Thyroid gland (tissue), 4 donors: ENCODE measurements at regions not wholly inside any gene's neighbourhood (a gene's known extent, or its start where the extent isn't known, plus 50 kb on each side); places are given as distances from the start of the nearest gene placed in this dataset.

Experiments
- DNase-seq, 2 donors: peaks; one replicate each; pipeline ENCODE4 v3.0.0-alpha.2; 2019
- H3K27ac ChIP-seq, 3 donors: fragments of 200-600 bp; sonication (generic); 1 replicate in 2 of 3; 2 replicates in 1 of 3; pipeline ENCODE4 v1.5.1; 2016 to 2019; ENCODE audit warnings: mild to moderate bottlenecking in 1 of 3, moderate library complexity in 1 of 3
- H3K27me3 ChIP-seq: fragments of 200-600 bp; sonication (generic); one replicate; pipeline ENCODE4 v1.5.1; 2019
- H3K36me3 ChIP-seq, 2 donors: fragments of 200-600 bp; sonication (generic); one replicate each; pipeline ENCODE4 v1.5.1; 2016 to 2019
- H3K4me1 ChIP-seq, 2 donors: fragments of 200-600 bp; sonication (generic); one replicate each; pipeline ENCODE4 v1.5.1; 2017 to 2019
- H3K4me3 ChIP-seq, 3 donors: fragments of 200-600 bp; sonication (generic); replicated peaks in 1 of 3; 1 replicate in 2 of 3; 2 replicates in 1 of 3; pipeline ENCODE4 v1.5.1; 2016; ENCODE audit warnings: mild to moderate bottlenecking in 1 of 3
- H3K9me3 ChIP-seq: fragments of 200-600 bp; sonication (generic); one replicate; pipeline ENCODE4 v1.5.1; 2017
- POLR2A ChIP-seq, 2 donors: fragments of 450-650 bp; IDR thresholded peaks; one replicate each; pipeline ENCODE4 v1.6.1; 2017; ENCODE audit warnings: antibody characterized with exemption in 2 of 2, mild to moderate bottlenecking in 2 of 2, moderate library complexity in 1 of 2
- WGBS, 2 donors: methylation state at CpG; one replicate each; pipeline ENCODE4 v1.1.5; 2017; 5-methylcytosine and 5-hydroxymethylcytosine counted together
- intact Hi-C: fragments of 100-400 bp; cut with DNase I; formaldehyde crosslinking; loops from one replicate; pipeline ENCODE4 v1.15.1; 2023
- TF ChIP-seq, protein P1 (sequence below), 6 experiments: fragments of 200-600 bp in 3 of 6; fragments of 450-650 bp in 3 of 6; sonication (generic) in 3 of 6; IDR thresholded peaks; one replicate each; pipeline ENCODE4 v1.5.1; 2016 to 2019; ENCODE audit warnings: antibody characterized with exemption in 6 of 6, mild to moderate bottlenecking in 2 of 6, inconsistent platforms in 1 of 6, moderate library complexity in 1 of 6

DNA sequence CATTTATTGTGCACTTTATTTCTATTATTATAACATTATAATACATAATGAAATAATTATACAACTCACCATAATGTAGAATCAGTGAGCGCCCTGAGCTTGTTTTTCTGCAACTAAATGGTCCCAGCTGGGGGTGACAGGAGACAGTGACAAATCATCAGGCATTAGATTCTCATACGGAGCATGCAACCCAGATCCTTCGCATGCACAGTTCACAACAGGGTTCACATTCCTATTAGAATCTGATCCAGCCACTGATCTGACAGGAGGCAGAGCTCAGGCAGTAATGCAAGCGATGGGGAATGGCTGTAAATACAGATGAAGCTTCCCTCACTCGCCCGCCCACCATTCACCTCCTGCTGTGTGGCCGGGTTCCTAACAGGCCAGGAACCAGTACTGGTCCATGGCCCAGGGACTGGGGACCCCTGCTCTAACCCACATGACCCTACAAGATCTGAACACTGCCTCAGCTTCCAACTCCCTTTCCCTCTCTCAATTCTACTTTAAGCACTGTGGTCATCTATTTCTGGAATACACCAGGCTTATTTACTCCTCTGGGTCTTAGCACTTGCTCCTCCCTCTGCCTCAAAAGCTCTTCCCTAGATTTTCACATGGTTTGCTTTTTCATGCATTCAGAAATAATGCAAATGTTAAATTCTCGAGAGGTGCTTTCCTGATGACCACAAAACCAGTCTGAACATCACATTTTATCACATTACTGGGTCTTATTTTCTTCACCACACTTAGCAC lies 166.8 kb upstream of the HCCS start:
- Histone ChIP-seq H3K27me3 (no peaks in the 10 kb centered on the region), H3K36me3 (no peaks in the 10 kb centered on the region), H3K4me3 (no peak overlapping the region), H3K9me3 (no peaks in the 10 kb centered on the region), H3K27ac (no peak overlapping the region), H3K4me1 (peaks cover 0 to 4% of the 10 kb centered on the region in 2 donors)
- WGBS, 2 donors = 88 to 90% methylated on average over 7 to 8 of the region's 8 CpGs
- intact Hi-C loops = no loop called here
- no peak for DNase-seq
- TF ChIP-seq, protein P1, sequence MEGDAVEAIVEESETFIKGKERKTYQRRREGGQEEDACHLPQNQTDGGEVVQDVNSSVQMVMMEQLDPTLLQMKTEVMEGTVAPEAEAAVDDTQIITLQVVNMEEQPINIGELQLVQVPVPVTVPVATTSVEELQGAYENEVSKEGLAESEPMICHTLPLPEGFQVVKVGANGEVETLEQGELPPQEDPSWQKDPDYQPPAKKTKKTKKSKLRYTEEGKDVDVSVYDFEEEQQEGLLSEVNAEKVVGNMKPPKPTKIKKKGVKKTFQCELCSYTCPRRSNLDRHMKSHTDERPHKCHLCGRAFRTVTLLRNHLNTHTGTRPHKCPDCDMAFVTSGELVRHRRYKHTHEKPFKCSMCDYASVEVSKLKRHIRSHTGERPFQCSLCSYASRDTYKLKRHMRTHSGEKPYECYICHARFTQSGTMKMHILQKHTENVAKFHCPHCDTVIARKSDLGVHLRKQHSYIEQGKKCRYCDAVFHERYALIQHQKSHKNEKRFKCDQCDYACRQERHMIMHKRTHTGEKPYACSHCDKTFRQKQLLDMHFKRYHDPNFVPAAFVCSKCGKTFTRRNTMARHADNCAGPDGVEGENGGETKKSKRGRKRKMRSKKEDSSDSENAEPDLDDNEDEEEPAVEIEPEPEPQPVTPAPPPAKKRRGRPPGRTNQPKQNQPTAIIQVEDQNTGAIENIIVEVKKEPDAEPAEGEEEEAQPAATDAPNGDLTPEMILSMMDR (IDR thresholded peaks at IDR 0.05) = no peak
- no peak for TF ChIP-seq POLR2A (IDR thresholded peaks at IDR 0.05)

DNA sequence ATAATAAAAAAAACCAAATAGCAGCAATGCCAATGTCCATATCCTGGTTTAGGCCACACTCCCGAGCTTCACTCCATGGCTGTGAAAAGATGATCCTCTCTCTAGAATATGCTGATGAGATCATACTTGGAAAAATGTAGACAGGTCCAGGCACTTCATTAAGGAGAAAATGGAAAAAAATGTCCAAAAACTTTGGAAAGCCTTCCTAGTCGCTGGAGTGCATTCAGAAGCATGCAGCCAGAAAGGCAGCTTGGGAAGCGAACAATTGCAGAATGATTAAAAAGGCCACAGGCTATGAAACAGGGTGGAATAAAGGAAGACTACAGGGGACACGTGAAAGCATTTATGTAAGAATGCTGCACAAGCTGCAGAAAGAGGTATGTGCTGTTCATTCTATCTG lies 165.6 kb upstream of the HCCS start:
- Histone ChIP-seq H3K4me3 (no peak overlapping the region), H3K27ac (no peak overlapping the region), H3K36me3 (no peaks in the 10 kb centered on the region), H3K4me1 (peaks cover 0 to 5% of the 10 kb centered on the region in 2 donors), H3K27me3 (no peaks in the 10 kb centered on the region), H3K9me3 (no peaks in the 10 kb centered on the region)
- 71 to 87% methylated on average over 4 of the region's 4 CpGs for WGBS, 2 donors
- no peak for DNase-seq
- TF ChIP-seq POLR2A (IDR thresholded peaks at IDR 0.05) = no peak
- TF ChIP-seq, protein P1 (IDR thresholded peaks at IDR 0.05) = no peak
- intact Hi-C loops = no loop called here

DNA sequence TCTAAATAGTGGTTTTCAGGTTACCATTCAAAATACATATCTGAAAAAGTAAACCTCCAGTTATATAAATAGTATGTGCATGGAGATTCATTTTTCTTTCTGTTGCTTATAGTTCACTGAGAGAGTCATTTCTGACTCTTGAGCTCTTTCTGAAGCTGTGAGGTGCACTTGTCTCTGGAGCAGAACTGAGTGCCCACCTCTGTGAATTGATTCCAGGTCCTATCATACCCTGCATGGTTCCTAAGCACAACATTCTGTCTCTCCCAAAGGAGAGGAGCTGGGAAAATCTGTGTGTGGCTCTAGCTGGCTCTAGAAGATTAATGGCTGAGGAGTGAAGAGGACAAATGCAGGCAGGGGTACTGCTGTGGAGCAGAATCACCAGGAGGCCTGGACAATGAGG lies 161.6 kb upstream of the HCCS start:
- Histone ChIP-seq H3K27me3 (no peaks in the 10 kb centered on the region), H3K4me3 (no peak overlapping the region), H3K36me3 (no peaks in the 10 kb centered on the region), H3K9me3 (no peaks in the 10 kb centered on the region), H3K4me1 (peaks cover 0 to 5% of the 10 kb centered on the region in 2 donors), H3K27ac (no peak overlapping the region)
- TF ChIP-seq, protein P1 (IDR thresholded peaks at IDR 0.05) = no peak
- TF ChIP-seq POLR2A (IDR thresholded peaks at IDR 0.05) = no peak
- DNase-seq = peak; percentile 52 to 54
- intact Hi-C loops = no loop called here

DNA sequence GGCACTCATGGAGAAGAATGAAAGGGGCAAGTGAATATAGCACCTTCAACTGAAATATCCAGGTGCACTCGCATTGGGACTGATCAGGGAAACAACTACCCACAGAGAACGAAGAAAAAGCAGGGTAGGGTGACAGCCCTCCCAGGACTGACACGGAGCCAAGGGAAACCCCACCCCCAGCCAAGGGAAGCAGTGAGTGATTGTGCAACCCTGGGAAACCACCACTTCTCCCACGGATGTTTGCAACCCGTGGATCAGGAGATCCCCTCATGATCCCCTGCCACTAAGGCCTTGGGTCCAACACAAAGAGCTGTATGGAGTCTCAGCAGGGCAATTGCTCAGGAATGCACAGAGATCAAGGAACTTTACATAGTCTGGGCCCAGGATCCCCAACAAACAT lies 158.5 kb upstream of the HCCS start:
- Histone ChIP-seq H3K4me1 (peaks cover 0 to 5% of the 10 kb centered on the region in 2 donors), H3K4me3 (no peak overlapping the region), H3K27me3 (no peaks in the 10 kb centered on the region), H3K9me3 (no peaks in the 10 kb centered on the region), H3K27ac (no peak overlapping the region), H3K36me3 (no peaks in the 10 kb centered on the region)
- DNase-seq = no peak
- WGBS, 2 donors = 47 to 80% methylated on average over 4 to 5 of the region's 5 CpGs
- intact Hi-C loops = no loop called here
- no peak for TF ChIP-seq POLR2A (IDR thresholded peaks at IDR 0.05)
- TF ChIP-seq, protein P1 (IDR thresholded peaks at IDR 0.05) = no peak

DNA sequence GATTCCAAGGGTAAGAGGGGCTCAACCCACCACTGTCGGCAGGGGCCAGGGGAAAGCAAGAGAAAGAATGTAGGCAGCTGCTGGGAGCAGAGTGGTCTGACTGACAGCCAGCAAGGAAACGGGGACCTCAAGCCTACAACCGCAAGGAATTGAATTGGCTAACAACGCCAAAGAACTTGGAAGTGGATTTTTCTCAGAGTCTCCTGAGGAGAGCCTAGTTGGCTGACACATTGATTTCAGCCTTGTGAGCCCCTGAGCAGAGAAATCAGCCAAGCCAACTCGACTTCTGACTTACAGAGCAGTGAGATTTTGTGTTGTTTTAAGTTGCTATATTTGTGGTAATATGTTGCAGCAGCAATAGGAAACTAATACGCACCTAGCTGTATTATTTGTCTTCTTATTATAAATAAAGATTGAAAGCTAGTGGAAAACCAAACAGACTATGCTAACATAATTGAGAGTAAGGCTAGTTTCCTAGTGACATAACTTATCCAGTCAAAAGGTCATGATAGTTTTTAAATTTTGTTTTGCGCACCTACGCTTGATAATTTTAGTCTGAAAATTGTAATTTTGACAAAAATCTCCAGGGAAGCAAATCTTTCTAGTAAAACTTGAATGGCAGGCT lies 145.8 kb upstream of the HCCS start:
- Histone ChIP-seq H3K4me3 (no peak overlapping the region), H3K27ac (no peak overlapping the region), H3K36me3 (no peaks in the 10 kb centered on the region), H3K27me3 (no peaks in the 10 kb centered on the region), H3K9me3 (no peaks in the 10 kb centered on the region), H3K4me1 (no peaks in the 10 kb centered on the region)
- DNase-seq = no peak
- intact Hi-C loops = no loop called here
- TF ChIP-seq, protein P1 (IDR thresholded peaks at IDR 0.05) = no peak
- no peak for TF ChIP-seq POLR2A (IDR thresholded peaks at IDR 0.05)
- WGBS, 2 donors = 86 to 87% methylated on average over 8 of the region's 8 CpGs
